Pancreas (tissue), 10 donors: ENCODE measurements at regions not wholly inside any gene's neighbourhood (a gene's known extent, or its start where the extent isn't known, plus 50 kb on each side); places are given as distances from the start of the nearest gene placed in this dataset.

Source experiments
- ATAC-seq, 4 donors: fragments of 200-7000 bp; cut with Tn5 transposase; one replicate each; pipeline versions ENCODE4 v1.8.0 to v1.9.1; 2020; ENCODE audit warnings: mild to moderate bottlenecking in 4 of 4, moderate library complexity in 4 of 4
- DNase-seq, 6 donors: peaks; one replicate each; pipeline ENCODE4 v3.0.0-alpha.2; 2020
- FAIRE-seq: peaks from 2 replicates; lab custom pipeline; 2012; peaks lifted over from hg19 to GRCh38; lab: Jason Lieb, UNC
- H3K27ac ChIP-seq, 4 donors: fragments of 200-600 bp; sonication (generic); 1 replicate in 3 of 4; 2 replicates in 1 of 4; pipeline versions ENCODE4 v1.5.0 to v1.8.0; 2020
- H3K27me3 ChIP-seq, 4 donors: fragments of 200-600 bp; one replicate each; pipeline ENCODE4 v1.8.0; 2021
- H3K36me3 ChIP-seq, 3 donors: fragments of 200-600 bp; sonication (generic) in 1 of 3; one replicate each; pipeline versions ENCODE4 v1.5.0 to v1.8.0; 2020 to 2021
- H3K4me1 ChIP-seq, 3 donors: fragments of 200-600 bp; one replicate each; pipeline ENCODE4 v1.8.0; 2021
- H3K4me3 ChIP-seq, 4 donors: fragments of 200-600 bp; sonication (generic) in 2 of 4; one replicate each; pipeline versions ENCODE4 v1.5.0 to v1.8.0; 2020 to 2021
- H3K9me3 ChIP-seq, 4 donors: fragments of 200-600 bp; one replicate each; pipeline ENCODE4 v1.8.0; 2021
- WGBS, 2 donors: extraction: QIAGEN DNeasy Blood & Tissue Kit; methylation state at CpG; one replicate each; pipeline ENCODE4 v1.1.7; 2013; 5-methylcytosine and 5-hydroxymethylcytosine counted together
- intact Hi-C, 3 donors: fragments of 100-400 bp; cut with DNase I; formaldehyde crosslinking; loops; one replicate each; pipeline versions ENCODE4 v1.11.1 to v1.14.2; 2022
- TF ChIP-seq, protein P1 (sequence below), 4 donors: fragments of 200-600 bp; sonication (generic) in 3 of 4; IDR thresholded peaks; one replicate each; pipeline versions ENCODE4 v1.5.0 to v1.8.0; 2021; ENCODE audit warnings: antibody characterized with exemption in 4 of 4
- donor health status: healthy with polysubstance abuse.
- donor health status: DM: no; HTN: no; CAD: no; lungs with moderate emphysema.
- donor health status: DM: no; HTN: no; CAD: no.
- donor health status: control.
- donor health status: control.
- donor health status: Bipolar disorder and iron deficiency.
- donor health status: DM: yes; HTN: yes; CAD: no.
- donor health status: DM: no; HTN: no; CAD: no.
- donor health status: DM: no; HTN: no; CAD: no.
- donor health status: DM: yes; HTN: yes; CAD: no.

DNA sequence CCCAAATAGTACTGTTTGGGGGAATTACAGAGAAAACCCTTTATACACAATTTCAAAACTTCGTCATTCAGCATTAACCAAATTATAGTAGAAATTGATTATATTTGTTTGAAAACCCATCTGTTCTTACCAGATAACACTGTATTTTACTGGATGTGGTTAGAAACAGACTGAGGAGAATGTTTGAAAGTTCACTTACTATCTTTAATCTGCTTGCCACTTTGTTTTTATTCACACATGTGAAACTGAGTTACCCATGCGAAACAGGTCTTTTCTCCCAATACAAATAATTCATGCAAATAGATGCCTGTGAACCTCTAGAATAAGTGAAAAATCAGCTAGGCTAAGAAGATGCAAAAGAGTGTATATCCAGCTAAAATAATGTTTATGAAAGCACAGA is 177.5 kb downstream of the NAA11 start:
- DNase-seq (no peak), FAIRE-seq (no peak), ATAC-seq (no peak)
- no peaks in the 10 kb centered on the region for H3K9me3 ChIP-seq
- no peaks in the 10 kb centered on the region for H3K36me3 ChIP-seq
- no peaks in the 10 kb centered on the region for H3K4me1 ChIP-seq
- intact Hi-C loops, result no loop called here
- no peak overlapping the region for H3K27ac ChIP-seq
- TF ChIP-seq, protein P1, sequence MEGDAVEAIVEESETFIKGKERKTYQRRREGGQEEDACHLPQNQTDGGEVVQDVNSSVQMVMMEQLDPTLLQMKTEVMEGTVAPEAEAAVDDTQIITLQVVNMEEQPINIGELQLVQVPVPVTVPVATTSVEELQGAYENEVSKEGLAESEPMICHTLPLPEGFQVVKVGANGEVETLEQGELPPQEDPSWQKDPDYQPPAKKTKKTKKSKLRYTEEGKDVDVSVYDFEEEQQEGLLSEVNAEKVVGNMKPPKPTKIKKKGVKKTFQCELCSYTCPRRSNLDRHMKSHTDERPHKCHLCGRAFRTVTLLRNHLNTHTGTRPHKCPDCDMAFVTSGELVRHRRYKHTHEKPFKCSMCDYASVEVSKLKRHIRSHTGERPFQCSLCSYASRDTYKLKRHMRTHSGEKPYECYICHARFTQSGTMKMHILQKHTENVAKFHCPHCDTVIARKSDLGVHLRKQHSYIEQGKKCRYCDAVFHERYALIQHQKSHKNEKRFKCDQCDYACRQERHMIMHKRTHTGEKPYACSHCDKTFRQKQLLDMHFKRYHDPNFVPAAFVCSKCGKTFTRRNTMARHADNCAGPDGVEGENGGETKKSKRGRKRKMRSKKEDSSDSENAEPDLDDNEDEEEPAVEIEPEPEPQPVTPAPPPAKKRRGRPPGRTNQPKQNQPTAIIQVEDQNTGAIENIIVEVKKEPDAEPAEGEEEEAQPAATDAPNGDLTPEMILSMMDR (IDR thresholded peaks at IDR 0.05), result no peak
- no peak overlapping the region for H3K4me3 ChIP-seq
- WGBS, 2 donors, result 78 to 86% methylated on average over 2 of the region's 2 CpGs
- H3K27me3 ChIP-seq, result no peaks in the 10 kb centered on the region

GRCh38 chr4:79147251-79147650 is 178.6 kb downstream of the NAA11 start:
- ATAC-seq (no peak), DNase-seq (no peak), FAIRE-seq (no peak)
- Histone ChIP-seq H3K9me3 (no peaks in the 10 kb centered on the region), H3K27ac (no peak overlapping the region), H3K27me3 (no peaks in the 10 kb centered on the region), H3K36me3 (no peaks in the 10 kb centered on the region), H3K4me1 (no peaks in the 10 kb centered on the region), H3K4me3 (no peak overlapping the region)
- TF ChIP-seq, protein P1 (IDR thresholded peaks at IDR 0.05), result no peak
- 83 to 85% methylated on average over 1 of the region's 1 CpG for WGBS, 2 donors
- intact Hi-C loops, result no loop called here

DNA sequence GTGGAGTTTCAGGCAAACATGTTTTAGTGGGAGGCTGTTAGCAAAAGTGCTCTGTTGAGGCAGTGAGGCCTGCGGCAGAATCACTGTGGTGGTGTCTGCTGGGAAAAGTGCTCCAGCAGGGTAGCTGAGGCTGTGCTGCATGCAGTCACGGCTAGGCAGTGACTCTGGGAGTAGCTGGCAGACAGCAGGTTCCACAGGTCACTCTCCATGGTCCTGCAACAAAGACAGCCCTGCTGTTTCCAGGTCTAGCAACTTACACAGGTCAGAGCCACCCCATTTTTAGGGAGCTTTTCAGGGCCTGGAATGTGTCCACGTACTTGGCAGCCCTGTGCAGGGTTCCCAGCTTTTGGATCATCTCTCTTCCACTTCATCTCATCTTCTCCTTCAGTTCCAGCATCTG is 184.3 kb downstream of the NAA11 start:
- no peak for ATAC-seq
- Histone ChIP-seq H3K4me3 (no peak overlapping the region), H3K27me3 (no peaks in the 10 kb centered on the region), H3K27ac (no peak overlapping the region), H3K4me1 (no peaks in the 10 kb centered on the region), H3K36me3 (no peaks in the 10 kb centered on the region), H3K9me3 (no peaks in the 10 kb centered on the region)
- intact Hi-C loops, result no loop called here
- FAIRE-seq, result no peak
- WGBS, 2 donors, result 26 to 31% methylated on average over 3 of the region's 3 CpGs
- DNase-seq, result no peak
- TF ChIP-seq, protein P1 (IDR thresholded peaks at IDR 0.05), result no peak

GRCh38 chr4:79134767-79135166 is 191.1 kb downstream of the NAA11 start:
- H3K9me3 ChIP-seq, result no peaks in the 10 kb centered on the region
- H3K4me1 ChIP-seq, result no peaks in the 10 kb centered on the region
- ATAC-seq (no peak), DNase-seq (no peak), FAIRE-seq (no peak)
- no peak overlapping the region for H3K27ac ChIP-seq
- no peak overlapping the region for H3K4me3 ChIP-seq
- no peaks in the 10 kb centered on the region for H3K27me3 ChIP-seq
- intact Hi-C loops, result no loop called here
- TF ChIP-seq, protein P1 (IDR thresholded peaks at IDR 0.05), result no peak
- no peaks in the 10 kb centered on the region for H3K36me3 ChIP-seq

GRCh38 chr4:79132826-79133225 is 193.0 kb downstream of the NAA11 start:
- FAIRE-seq (no peak), DNase-seq (no peak), ATAC-seq (no peak)
- Histone ChIP-seq H3K9me3 (no peaks in the 10 kb centered on the region), H3K36me3 (no peaks in the 10 kb centered on the region), H3K27ac (no peak overlapping the region), H3K4me3 (no peak overlapping the region), H3K27me3 (no peaks in the 10 kb centered on the region), H3K4me1 (no peaks in the 10 kb centered on the region)
- TF ChIP-seq, protein P1 (IDR thresholded peaks at IDR 0.05), result no peak
- WGBS, 2 donors, result 43 to 57% methylated on average over 1 of the region's 1 CpG
- intact Hi-C loops, result no loop called here
